T-helper 1 cell (primary cell): ENCODE measurements at regions not wholly inside any gene's neighbourhood (a gene's known extent, or its start where the extent isn't known, plus 50 kb on each side); places are given as distances from the start of the nearest gene placed in this dataset.
"Not testable (repeated sequence)": the region's sequence is repeated elsewhere in the genome, so short reads cannot be mapped to it uniquely, and the experiment has no call there.

Experiments used
- DNase-seq, 5 donors: peaks; one replicate each; pipeline ENCODE4 v3.0.0-alpha.2; 2012 to 2020

GRCh38 chr3:75453839-75454238 is 210.3 kb upstream of the FRG2C start:
- DNase-seq, result not testable (repeated sequence)

- not testable (repeated sequence) for DNase-seq
These were observed 189.6 kb upstream of the FRG2C start for GRCh38 chr3:75474530-75474929.

GRCh38 chr3:75496600-75496999 is 167.5 kb upstream of the FRG2C start:
- DNase-seq, result not testable (repeated sequence)

- DNase-seq, result not testable (repeated sequence)
These were observed 163.8 kb upstream of the FRG2C start for GRCh38 chr3:75500357-75500756.

- DNase-seq, result not testable (repeated sequence)
These were observed 162.0 kb upstream of the FRG2C start for GRCh38 chr3:75502171-75502570.

- not testable (repeated sequence) for DNase-seq
These were observed 161.1 kb upstream of the FRG2C start for GRCh38 chr3:75502769-75503756.

- DNase-seq, result no peak
These were observed 157.5 kb upstream of the FRG2C start for GRCh38 chr3:75506603-75507002.

GRCh38 chr3:75507956-75508355 is 156.2 kb upstream of the FRG2C start:
- DNase-seq, result not testable (repeated sequence)

- not testable (repeated sequence) for DNase-seq
These were observed 136.5 kb upstream of the FRG2C start for GRCh38 chr3:75527657-75528056.

GRCh38 chr3:75552095-75552494 is 112.0 kb upstream of the FRG2C start:
- not testable (repeated sequence) for DNase-seq

- DNase-seq, result not testable (repeated sequence)
These were observed 99.7 kb upstream of the FRG2C start for GRCh38 chr3:75564427-75564826.

- not testable (repeated sequence) for DNase-seq
These were observed 91.8 kb upstream of the FRG2C start for GRCh38 chr3:75572303-75572702.

GRCh38 chr3:75579091-75579490 is 85.0 kb upstream of the FRG2C start:
- not testable (repeated sequence) for DNase-seq

- not testable (repeated sequence) for DNase-seq
These were observed 84.6 kb upstream of the FRG2C start for GRCh38 chr3:75579536-75579935.

- peak in 2 of 5 donors; percentile 9 to 40 for DNase-seq
These were observed 83.9 kb upstream of the FRG2C start for GRCh38 chr3:75579981-75580782.

- DNase-seq, result not testable (repeated sequence)
These were observed 81.6 kb upstream of the FRG2C start for GRCh38 chr3:75582536-75582935.

- not testable (repeated sequence) for DNase-seq
These were observed 81.0 kb upstream of the FRG2C start for GRCh38 chr3:75583116-75583515.

- not testable (repeated sequence) for DNase-seq
These were observed 76.4 kb upstream of the FRG2C start for GRCh38 chr3:75587695-75588094.

GRCh38 chr3:75590382-75590781 is 73.7 kb upstream of the FRG2C start:
- not testable (repeated sequence) for DNase-seq

- DNase-seq, result not testable (repeated sequence)
These were observed 59.7 kb upstream of the FRG2C start for GRCh38 chr3:75604286-75604934.

GRCh38 chr3:75607996-75608395 is 56.1 kb upstream of the FRG2C start:
- not testable (repeated sequence) for DNase-seq

GRCh38 chr3:75609598-75609997 is 54.5 kb upstream of the FRG2C start:
- not testable (repeated sequence) for DNase-seq

GRCh38 chr3:75610773-75611172 is 53.4 kb upstream of the FRG2C start:
- DNase-seq, result no peak
